Panc1 (cell line): ENCODE measurements at regions not wholly inside any gene's neighbourhood (a gene's known extent, or its start where the extent isn't known, plus 50 kb on each side); places are given as distances from the start of the nearest gene placed in this dataset.

Source experiments
- CTCF ChIP-seq: fragments of 450-650 bp; IDR thresholded peaks from 2 replicates; pipeline ENCODE4 v1.5.1; 2017; ENCODE audit warnings: mild to moderate bottlenecking
- POLR2AphosphoS5 ChIP-seq: IDR thresholded peaks from 2 replicates; pipeline ENCODE4 v1.6.1; 2012; ENCODE audit warnings: mild to moderate bottlenecking, low read depth, low read length, moderate library complexity
- REST ChIP-seq, 2 experiments: IDR thresholded peaks; 2 replicates each; pipeline ENCODE4 v1.6.1; 2011 to 2012; ENCODE audit warnings: low read depth in 2 of 2, control low read depth in 1 of 2, low read length in 1 of 2, mild to moderate bottlenecking in 1 of 2, moderate library complexity in 1 of 2; ENCODE audit not compliant: insufficient read depth in 1 of 2
- TCF7L2 ChIP-seq: IDR thresholded peaks from 2 replicates; pipeline ENCODE4 v1.6.1; 2011; ENCODE audit warnings: mild to moderate bottlenecking, low read depth, low read length, inconsistent platforms

- no peak for TF ChIP-seq POLR2AphosphoS5
- no peak for TF ChIP-seq CTCF
- no peak for TF ChIP-seq TCF7L2
- no peak for TF ChIP-seq REST (IDR thresholded peaks at IDR 0.05; ENCODE audit: insufficient read depth in 1 of 2, low read depth in 2 of 2, low read length in 1 of 2)
Observed at GRCh38 chr7:46572691-46573090, 651.6 kb upstream of the IGFBP3 start.
